ENCODE measurements at regions not wholly inside any gene's neighbourhood (a gene's known extent, or its start where the extent isn't known, plus 50 kb on each side); places are given as distances from the start of the nearest gene placed in this dataset.

GRCh38 chr22:49015459-49015858 is 812.2 kb downstream of the BRD1 start:
- TF ChIP-seq POLR2A (IDR thresholded peaks at IDR 0.05) (no peak), CTCF (IDR thresholded peaks at IDR 0.05) (no peak)

Measured in heart left ventricle (tissue), 13 donors.